ENCODE measurements at regions not wholly inside any gene's neighbourhood (a gene's known extent, or its start where the extent isn't known, plus 50 kb on each side); places are given as distances from the start of the nearest gene placed in this dataset.

GRCh38 chr3:28590216-28590615 lies 241.6 kb upstream of the AZI2 start:
- TF ChIP-seq, protein P1, sequence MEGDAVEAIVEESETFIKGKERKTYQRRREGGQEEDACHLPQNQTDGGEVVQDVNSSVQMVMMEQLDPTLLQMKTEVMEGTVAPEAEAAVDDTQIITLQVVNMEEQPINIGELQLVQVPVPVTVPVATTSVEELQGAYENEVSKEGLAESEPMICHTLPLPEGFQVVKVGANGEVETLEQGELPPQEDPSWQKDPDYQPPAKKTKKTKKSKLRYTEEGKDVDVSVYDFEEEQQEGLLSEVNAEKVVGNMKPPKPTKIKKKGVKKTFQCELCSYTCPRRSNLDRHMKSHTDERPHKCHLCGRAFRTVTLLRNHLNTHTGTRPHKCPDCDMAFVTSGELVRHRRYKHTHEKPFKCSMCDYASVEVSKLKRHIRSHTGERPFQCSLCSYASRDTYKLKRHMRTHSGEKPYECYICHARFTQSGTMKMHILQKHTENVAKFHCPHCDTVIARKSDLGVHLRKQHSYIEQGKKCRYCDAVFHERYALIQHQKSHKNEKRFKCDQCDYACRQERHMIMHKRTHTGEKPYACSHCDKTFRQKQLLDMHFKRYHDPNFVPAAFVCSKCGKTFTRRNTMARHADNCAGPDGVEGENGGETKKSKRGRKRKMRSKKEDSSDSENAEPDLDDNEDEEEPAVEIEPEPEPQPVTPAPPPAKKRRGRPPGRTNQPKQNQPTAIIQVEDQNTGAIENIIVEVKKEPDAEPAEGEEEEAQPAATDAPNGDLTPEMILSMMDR (IDR thresholded peaks at IDR 0.05), result no peak
- CTCF ChIA-PET, result no interaction called here
- POLR2A ChIA-PET, result no interaction called here
- intact Hi-C loops (cut with micrococcal nuclease), result no loop called here
- no peak for DNase-seq
- Mint-ChIP-seq H3K4me1 (no peaks in the 10 kb centered on the region), H3K4me3 (no peak overlapping the region), H3K9me3 (no peaks in the 10 kb centered on the region), H3K27ac (no peak overlapping the region), H3K27me3 (no peaks in the 10 kb centered on the region), H3K36me3 (ENCODE audit: low read depth) (no peaks in the 10 kb centered on the region)
- ATAC-seq (ENCODE audit: low read depth), result no peak

- intact Hi-C loops (cut with micrococcal nuclease), result no loop called here
- DNase-seq (no peak), ATAC-seq (ENCODE audit: low read depth) (no peak)
- Mint-ChIP-seq H3K9me3 (no peaks in the 10 kb centered on the region), H3K4me1 (no peaks in the 10 kb centered on the region), H3K4me3 (no peak overlapping the region), H3K27me3 (no peaks in the 10 kb centered on the region), H3K27ac (no peak overlapping the region), H3K36me3 (ENCODE audit: low read depth) (no peaks in the 10 kb centered on the region)
- POLR2A ChIA-PET, result no interaction called here
- TF ChIP-seq, protein P1 (IDR thresholded peaks at IDR 0.05), result no peak
- CTCF ChIA-PET, result no interaction called here
These were observed 242.2 kb upstream of the AZI2 start for GRCh38 chr3:28590860-28591259.

- H3K27ac Mint-ChIP-seq, result no peak overlapping the region
- ATAC-seq (ENCODE audit: low read depth), result no peak
- no peaks in the 10 kb centered on the region for H3K36me3 Mint-ChIP-seq (ENCODE audit: low read depth)
- ChIA-PET CTCF (no interaction called here), POLR2A (interaction anchor here (0.7 kb wide), 1 partner anchor 37 kb away, joined by 5 read pairs; no protein-coding TSS in a partner anchor)
- TF ChIP-seq, protein P1 (IDR thresholded peaks at IDR 0.05), result no peak
- no peak overlapping the region for H3K4me3 Mint-ChIP-seq
- no peaks in the 10 kb centered on the region for H3K27me3 Mint-ChIP-seq
- intact Hi-C loops (cut with micrococcal nuclease), result no loop called here
- H3K9me3 Mint-ChIP-seq, result no peaks in the 10 kb centered on the region
- H3K4me1 Mint-ChIP-seq, result no peaks in the 10 kb centered on the region
- DNase-seq, result no peak
These were observed 246.7 kb upstream of the AZI2 start for GRCh38 chr3:28595372-28595771.

DNA sequence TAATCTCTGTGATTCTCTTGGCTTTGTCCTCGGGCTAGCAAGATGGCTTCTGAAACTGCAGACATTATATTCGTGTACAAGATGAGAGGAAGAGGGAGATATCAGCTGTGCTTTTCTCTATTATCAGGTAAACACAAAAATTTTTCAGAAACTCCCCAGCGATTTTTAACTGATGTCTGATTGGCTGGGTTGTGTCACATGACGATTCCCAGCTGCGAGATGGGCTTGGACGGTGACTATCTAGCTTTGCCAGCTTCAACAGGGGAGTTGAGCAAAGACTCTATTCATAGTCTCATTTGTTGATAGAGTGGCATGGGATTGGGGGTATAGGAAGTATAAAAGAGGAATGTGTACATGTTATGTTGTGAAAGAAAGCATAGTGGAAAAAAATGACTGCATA lies 248.8 kb upstream of the AZI2 start:
- intact Hi-C loops (cut with micrococcal nuclease), result no loop called here
- H3K27ac Mint-ChIP-seq, result no peak overlapping the region
- POLR2A ChIA-PET, result no interaction called here

GRCh38 chr3:28598165-28598564 lies 249.5 kb upstream of the AZI2 start:
- Mint-ChIP-seq H3K4me1 (no peaks in the 10 kb centered on the region), H3K27me3 (no peaks in the 10 kb centered on the region), H3K9me3 (no peaks in the 10 kb centered on the region), H3K27ac (no peak overlapping the region), H3K36me3 (ENCODE audit: low read depth) (no peaks in the 10 kb centered on the region), H3K4me3 (no peak overlapping the region)
- POLR2A ChIA-PET, result no interaction called here
- intact Hi-C loops (cut with micrococcal nuclease), result no loop called here
- no peak for DNase-seq
- TF ChIP-seq, protein P1 (IDR thresholded peaks at IDR 0.05), result no peak
- CTCF ChIA-PET, result no interaction called here
- ATAC-seq (ENCODE audit: low read depth), result no peak

More for the DNA sequence above, 248.8 kb upstream of the AZI2 start:
- CTCF ChIA-PET, result no interaction called here
- no peaks in the 10 kb centered on the region for H3K27me3 Mint-ChIP-seq
- ATAC-seq (ENCODE audit: low read depth) (no peak), DNase-seq (no peak)
- no peak overlapping the region for H3K4me3 Mint-ChIP-seq
- H3K36me3 Mint-ChIP-seq (ENCODE audit: low read depth), result no peaks in the 10 kb centered on the region
- no peaks in the 10 kb centered on the region for H3K9me3 Mint-ChIP-seq
- TF ChIP-seq, protein P1 (IDR thresholded peaks at IDR 0.05), result no peak
- no peaks in the 10 kb centered on the region for H3K4me1 Mint-ChIP-seq
